ENCODE measurements at regions not wholly inside any gene's neighbourhood (a gene's known extent, or its start where the extent isn't known, plus 50 kb on each side); places are given as distances from the start of the nearest gene placed in this dataset.
"Not testable (repeated sequence)": the region's sequence is repeated elsewhere in the genome, so short reads cannot be mapped to it uniquely, and the experiment has no call there.

GRCh38 chrX:1102221-1102620 lies 110.2 kb downstream of the CRLF2 start:
- TF ChIP-seq EZH2 (IDR thresholded peaks at IDR 0.05; ENCODE audit: borderline replicate concordance, insufficient read depth, low read depth, low read length, poor library complexity, severe bottlenecking); CTCF (IDR thresholded peaks at IDR 0.05): not testable (repeated sequence)
